Right lobe of liver (tissue), 4 donors: ENCODE measurements at regions not wholly inside any gene's neighbourhood (a gene's known extent, or its start where the extent isn't known, plus 50 kb on each side); places are given as distances from the start of the nearest gene placed in this dataset.

Experiments
- POLR2A ChIP-seq: fragments of 450-650 bp; IDR thresholded peaks from one replicate; pipeline ENCODE4 v1.6.1; 2017; ENCODE audit warnings: antibody characterized with exemption, mild to moderate bottlenecking
- TF ChIP-seq, protein P1 (sequence below), 4 donors: fragments of 200-600 bp in 3 of 4; fragments of 450-650 bp in 1 of 4; IDR thresholded peaks; one replicate each; pipeline versions ENCODE4 v1.5.1 to v1.8.0; 2016 to 2022; ENCODE audit warnings: antibody characterized with exemption in 4 of 4, mild to moderate bottlenecking in 2 of 4
- donor health status: DM: no; HTN: no; CAD: no.
- donor health status: DM: no; HTN: no; CAD: no.
- donor health status: DM: no; HTN: yes; CAD: no.

DNA sequence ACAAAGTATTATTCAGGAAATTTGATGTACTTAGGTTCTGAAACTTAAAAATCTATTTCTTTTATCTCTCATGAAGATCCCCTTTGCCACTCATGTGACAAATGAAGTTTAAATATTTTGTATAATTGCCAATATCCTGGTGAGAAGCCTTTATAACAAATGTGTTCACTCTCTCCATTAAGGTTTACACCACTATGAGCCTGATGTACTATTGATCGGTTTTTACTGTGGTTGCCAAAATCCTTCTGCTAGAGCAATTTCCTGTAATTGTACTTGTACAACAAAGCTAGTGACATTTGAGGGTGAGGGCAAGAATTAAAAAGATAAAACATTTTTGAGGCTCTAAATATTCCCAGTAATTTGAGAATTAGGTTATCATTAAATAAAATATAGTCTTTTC is 222.3 kb upstream of the CDH19 start:
- TF ChIP-seq POLR2A, result no peak
- TF ChIP-seq, protein P1, sequence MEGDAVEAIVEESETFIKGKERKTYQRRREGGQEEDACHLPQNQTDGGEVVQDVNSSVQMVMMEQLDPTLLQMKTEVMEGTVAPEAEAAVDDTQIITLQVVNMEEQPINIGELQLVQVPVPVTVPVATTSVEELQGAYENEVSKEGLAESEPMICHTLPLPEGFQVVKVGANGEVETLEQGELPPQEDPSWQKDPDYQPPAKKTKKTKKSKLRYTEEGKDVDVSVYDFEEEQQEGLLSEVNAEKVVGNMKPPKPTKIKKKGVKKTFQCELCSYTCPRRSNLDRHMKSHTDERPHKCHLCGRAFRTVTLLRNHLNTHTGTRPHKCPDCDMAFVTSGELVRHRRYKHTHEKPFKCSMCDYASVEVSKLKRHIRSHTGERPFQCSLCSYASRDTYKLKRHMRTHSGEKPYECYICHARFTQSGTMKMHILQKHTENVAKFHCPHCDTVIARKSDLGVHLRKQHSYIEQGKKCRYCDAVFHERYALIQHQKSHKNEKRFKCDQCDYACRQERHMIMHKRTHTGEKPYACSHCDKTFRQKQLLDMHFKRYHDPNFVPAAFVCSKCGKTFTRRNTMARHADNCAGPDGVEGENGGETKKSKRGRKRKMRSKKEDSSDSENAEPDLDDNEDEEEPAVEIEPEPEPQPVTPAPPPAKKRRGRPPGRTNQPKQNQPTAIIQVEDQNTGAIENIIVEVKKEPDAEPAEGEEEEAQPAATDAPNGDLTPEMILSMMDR (IDR thresholded peaks at IDR 0.05), result no peak
